HUES48 (cell line): ENCODE measurements at regions not wholly inside any gene's neighbourhood (a gene's known extent, or its start where the extent isn't known, plus 50 kb on each side); places are given as distances from the start of the nearest gene placed in this dataset.

Source experiments
- H3K27ac ChIP-seq: one replicate; pipeline ENCODE4 v1.7.0; 2013; ENCODE audit warnings: low read depth, low read length, inconsistent platforms
- H3K27me3 ChIP-seq: 2 replicates; pipeline ENCODE4 v1.6.1; 2013; ENCODE audit warnings: mild to moderate bottlenecking, low read length; ENCODE audit not compliant: control insufficient read depth, insufficient read depth
- H3K36me3 ChIP-seq: 2 replicates; pipeline ENCODE4 v1.6.1; 2013; ENCODE audit warnings: low read length; ENCODE audit not compliant: control insufficient read depth, insufficient read depth
- H3K4me1 ChIP-seq: 2 replicates; pipeline ENCODE4 v1.6.1; 2013; ENCODE audit warnings: mild to moderate bottlenecking, low read length; ENCODE audit not compliant: control insufficient read depth, insufficient read depth
- H3K4me3 ChIP-seq: 2 replicates; pipeline ENCODE4 v1.5.1; 2013; ENCODE audit warnings: mild to moderate bottlenecking, low read depth, low read length
- H3K9ac ChIP-seq: 2 replicates; pipeline ENCODE4 v1.6.1; 2013; ENCODE audit warnings: mild to moderate bottlenecking, low read depth, low read length, moderate library complexity
- H3K9me3 ChIP-seq: 2 replicates; pipeline ENCODE4 v1.6.1; 2013; ENCODE audit warnings: low read length; ENCODE audit not compliant: control insufficient read depth, insufficient read depth

DNA sequence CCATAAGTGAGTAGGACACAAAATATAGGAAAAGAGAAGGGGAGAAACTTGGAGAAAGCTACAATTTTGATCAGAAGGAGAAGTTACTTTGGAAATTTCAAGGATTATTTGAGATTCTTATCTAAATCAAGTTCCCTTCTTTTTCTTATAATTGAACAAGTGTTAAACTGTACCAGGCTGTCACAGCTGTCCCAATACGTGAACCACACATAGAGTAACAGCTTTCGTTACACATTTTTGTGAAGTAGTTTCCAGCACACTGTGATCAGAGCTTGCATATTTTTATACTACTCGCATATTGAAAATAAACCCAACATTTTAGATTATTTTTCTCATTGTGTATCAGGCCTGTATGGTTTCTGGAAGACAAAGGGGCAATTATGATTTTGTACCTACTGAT is 412.8 kb upstream of the PSMD7 start:
- no peak overlapping the region for H3K4me3 ChIP-seq
- H3K4me1 ChIP-seq = peaks cover 10% of the 10 kb centered on the region
- H3K9ac ChIP-seq = no peak overlapping the region
- no peak overlapping the region for H3K27ac ChIP-seq
- no peaks in the 10 kb centered on the region for H3K27me3 ChIP-seq
- no peaks in the 10 kb centered on the region for H3K36me3 ChIP-seq
- H3K9me3 ChIP-seq = no peaks in the 10 kb centered on the region

DNA sequence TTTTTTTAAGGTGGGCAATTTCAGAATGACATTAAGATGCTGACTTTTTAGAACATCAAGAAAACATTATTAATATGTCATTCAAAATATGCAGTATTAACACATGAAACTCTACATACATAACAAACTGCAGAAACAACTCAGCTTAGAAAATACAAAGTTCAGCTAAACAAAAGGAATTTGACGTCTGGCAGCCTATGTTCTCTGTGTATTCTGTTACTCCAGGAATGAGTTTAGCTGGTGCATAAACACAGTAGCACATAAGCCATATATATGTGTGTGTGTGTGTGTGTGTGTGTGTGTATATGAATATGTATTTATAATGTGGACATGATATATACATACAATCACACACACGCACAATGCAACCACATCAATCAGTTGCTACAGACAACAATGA is 413.5 kb upstream of the PSMD7 start:
- Histone ChIP-seq H3K4me3 (no peak overlapping the region), H3K4me1 (peaks cover 6% of the 10 kb centered on the region), H3K27me3 (no peaks in the 10 kb centered on the region), H3K27ac (no peak overlapping the region), H3K36me3 (no peaks in the 10 kb centered on the region), H3K9ac (no peak overlapping the region), H3K9me3 (no peaks in the 10 kb centered on the region)

DNA sequence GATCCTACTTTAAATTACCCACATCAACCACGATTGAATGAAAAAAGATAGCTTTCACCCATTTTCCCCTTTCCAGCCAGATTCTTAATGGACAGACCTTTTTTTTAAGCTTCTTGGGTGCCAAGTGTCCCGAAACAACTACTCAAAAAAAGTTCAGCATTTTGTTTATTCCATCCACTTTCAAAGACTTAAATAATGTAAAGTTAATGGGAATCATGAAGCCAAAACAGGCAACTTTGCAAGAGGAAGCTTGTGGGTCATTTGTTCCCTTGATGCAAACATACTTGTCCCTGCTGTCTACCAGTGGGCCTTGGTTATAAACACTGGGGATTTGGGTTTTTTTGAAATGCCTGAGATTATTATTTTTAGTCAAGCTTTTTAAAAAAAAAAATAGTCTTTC is 414.0 kb upstream of the PSMD7 start:
- H3K9ac ChIP-seq = no peak overlapping the region
- no peaks in the 10 kb centered on the region for H3K9me3 ChIP-seq
- H3K4me1 ChIP-seq = peaks cover 1% of the 10 kb centered on the region; the same call in 1 of the 2 replicates
- H3K36me3 ChIP-seq = no peaks in the 10 kb centered on the region
- H3K27me3 ChIP-seq = no peaks in the 10 kb centered on the region
- H3K27ac ChIP-seq = no peak overlapping the region
- no peak overlapping the region for H3K4me3 ChIP-seq

DNA sequence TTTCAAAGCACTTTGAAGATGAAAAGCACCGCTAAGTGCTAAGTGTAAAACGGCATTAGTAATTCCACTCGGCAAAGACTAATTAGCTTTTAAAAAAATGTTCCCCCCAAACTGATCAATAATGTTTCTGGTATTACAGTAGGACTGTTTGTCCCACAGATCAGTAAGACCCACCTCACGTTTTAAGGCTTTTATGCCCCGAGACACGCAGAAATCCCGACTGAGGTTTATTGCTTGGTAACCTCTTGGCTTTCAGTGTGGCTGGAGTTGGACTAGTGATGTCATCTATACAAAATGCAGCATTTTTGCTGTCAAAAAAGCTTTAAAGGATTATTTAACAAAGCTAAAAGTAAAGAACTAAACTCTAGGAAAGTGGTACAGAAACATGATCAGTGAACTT is 414.6 kb upstream of the PSMD7 start:
- Histone ChIP-seq H3K27me3 (no peaks in the 10 kb centered on the region), H3K4me1 (0 out of 2 replicates have a peak, but pooled peaks cover 4% of the 10 kb centered on the region), H3K9me3 (no peaks in the 10 kb centered on the region), H3K9ac (no peak overlapping the region), H3K4me3 (no peak overlapping the region), H3K36me3 (no peaks in the 10 kb centered on the region), H3K27ac (no peak overlapping the region)

DNA sequence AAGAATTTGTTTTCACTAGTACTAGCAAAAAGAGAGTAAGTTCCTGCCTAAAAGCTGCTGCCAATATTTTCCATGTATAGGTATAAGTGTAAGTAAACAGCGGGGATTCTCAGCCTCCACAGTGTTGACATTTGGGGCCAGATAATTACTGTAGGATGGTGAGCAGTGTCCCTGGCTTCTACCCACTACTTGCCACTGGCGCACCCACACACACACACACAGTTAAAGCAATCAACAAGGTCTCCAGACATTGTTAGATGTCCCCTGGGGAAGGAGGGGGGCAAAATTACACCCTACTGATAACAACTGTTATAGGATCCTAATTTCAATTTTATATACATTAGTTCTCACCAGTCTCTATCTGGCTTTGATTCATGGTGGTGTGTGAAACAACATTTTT is 417.0 kb upstream of the PSMD7 start:
- Histone ChIP-seq H3K9me3 (no peaks in the 10 kb centered on the region), H3K9ac (no peak overlapping the region), H3K4me1 (peaks cover 15% of the 10 kb centered on the region), H3K27ac (no peak overlapping the region), H3K27me3 (no peaks in the 10 kb centered on the region), H3K4me3 (no peak overlapping the region), H3K36me3 (no peaks in the 10 kb centered on the region)

DNA sequence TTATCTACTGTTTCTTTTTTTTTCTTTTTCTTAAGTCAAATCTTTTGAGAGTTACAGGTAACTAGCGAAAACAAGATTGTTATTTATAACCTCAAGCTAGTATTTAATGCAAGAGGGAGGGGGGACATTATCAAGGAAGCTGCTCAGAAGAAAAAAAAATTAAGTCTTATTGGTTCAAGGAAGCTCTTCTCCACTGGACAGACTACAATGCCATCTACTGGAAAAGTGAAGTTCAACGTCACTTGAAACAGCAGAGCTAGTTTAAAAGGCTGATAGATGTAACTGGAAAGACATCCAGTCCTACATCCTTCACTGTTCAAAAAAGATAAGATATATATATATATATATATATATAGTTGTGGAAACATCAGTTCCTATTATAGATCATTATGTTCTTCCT is 418.0 kb upstream of the PSMD7 start:
- H3K36me3 ChIP-seq = no peaks in the 10 kb centered on the region
- H3K4me1 ChIP-seq = peaks cover 15% of the 10 kb centered on the region
- no peaks in the 10 kb centered on the region for H3K9me3 ChIP-seq
- no peak overlapping the region for H3K27ac ChIP-seq
- no peak overlapping the region for H3K4me3 ChIP-seq
- no peaks in the 10 kb centered on the region for H3K27me3 ChIP-seq
- no peak overlapping the region for H3K9ac ChIP-seq

DNA sequence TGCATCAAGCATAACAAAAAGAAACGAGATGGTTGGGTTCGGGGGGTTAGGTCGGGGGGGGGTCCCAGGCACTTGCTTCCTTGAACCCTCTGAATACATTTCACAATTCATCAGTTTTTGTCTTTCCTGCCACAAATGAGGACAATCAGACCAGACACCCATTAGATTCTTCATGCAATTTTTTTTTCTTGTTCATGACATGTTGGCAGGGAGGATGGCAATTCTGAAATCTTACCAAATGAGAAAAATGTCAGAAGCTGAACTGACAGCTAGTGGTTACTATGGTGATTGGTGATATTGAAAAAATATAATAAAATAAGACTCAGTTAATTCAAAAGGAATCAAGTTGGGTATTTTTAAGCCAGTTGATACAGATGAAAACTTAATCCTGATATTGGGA is 419.5 kb upstream of the PSMD7 start:
- no peak overlapping the region for H3K9ac ChIP-seq
- peaks cover 15% of the 10 kb centered on the region for H3K4me1 ChIP-seq
- H3K27me3 ChIP-seq = no peaks in the 10 kb centered on the region
- H3K9me3 ChIP-seq = no peaks in the 10 kb centered on the region
- H3K36me3 ChIP-seq = no peaks in the 10 kb centered on the region
- H3K27ac ChIP-seq = no peak overlapping the region
- H3K4me3 ChIP-seq = no peak overlapping the region

DNA sequence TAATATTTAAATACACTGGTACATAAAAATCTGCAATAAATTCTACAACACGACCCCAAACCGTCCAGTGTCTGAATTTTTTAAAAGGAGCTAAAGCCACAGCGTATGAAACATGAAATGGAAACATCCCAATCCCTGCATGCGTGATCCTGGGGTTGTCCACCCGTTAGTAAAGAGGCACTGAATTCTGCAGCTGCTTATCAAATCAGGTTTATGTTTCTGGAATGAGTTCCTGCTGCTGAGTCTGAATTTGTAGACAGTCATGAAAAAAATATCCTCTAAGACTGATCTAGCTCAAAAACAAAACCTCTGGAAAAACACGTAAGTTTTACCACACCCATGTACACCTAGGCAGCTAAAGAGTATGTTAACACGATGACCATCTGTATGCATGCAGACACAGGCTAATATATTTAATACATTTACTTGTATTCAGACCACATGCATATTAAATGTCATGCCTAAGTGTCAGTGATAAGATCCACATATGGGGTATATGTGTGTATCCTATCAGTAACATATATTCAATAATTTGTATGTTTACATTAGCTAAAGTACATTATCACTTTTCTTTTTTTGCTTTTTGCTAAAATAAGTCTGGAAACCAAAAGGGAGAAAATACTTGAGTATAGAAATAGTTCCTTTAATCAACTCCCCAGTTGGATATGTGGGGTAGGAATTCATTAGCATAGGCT is 420.5 kb upstream of the PSMD7 start:
- H3K9ac ChIP-seq = no peak overlapping the region
- no peaks in the 10 kb centered on the region for H3K36me3 ChIP-seq
- H3K4me3 ChIP-seq = no peak overlapping the region
- H3K9me3 ChIP-seq = no peaks in the 10 kb centered on the region
- no peaks in the 10 kb centered on the region for H3K27me3 ChIP-seq
- no peak overlapping the region for H3K27ac ChIP-seq
- peaks cover 15% of the 10 kb centered on the region for H3K4me1 ChIP-seq

DNA sequence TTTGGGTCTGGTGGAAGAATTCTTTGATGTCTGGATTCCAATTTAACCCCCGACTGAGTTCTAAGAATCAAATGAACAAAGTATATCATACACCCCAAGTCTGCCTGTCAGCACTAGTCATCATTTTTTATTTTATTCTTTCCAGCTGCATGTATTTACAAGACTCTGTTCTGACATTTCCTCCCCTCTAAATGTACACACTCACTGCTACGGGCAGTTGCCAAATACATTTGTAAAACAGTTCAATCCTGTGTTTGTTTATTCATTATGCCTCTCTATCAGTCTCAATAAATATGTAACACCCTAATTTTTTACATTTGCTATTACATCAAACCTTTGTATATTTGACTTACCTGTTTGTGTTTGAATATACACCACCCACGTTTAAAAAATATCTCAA is 422.3 kb upstream of the PSMD7 start:
- H3K4me3 ChIP-seq = no peak overlapping the region
- no peak overlapping the region for H3K9ac ChIP-seq
- peaks cover 15% of the 10 kb centered on the region for H3K4me1 ChIP-seq
- no peak overlapping the region for H3K27ac ChIP-seq
- H3K27me3 ChIP-seq = no peaks in the 10 kb centered on the region
- H3K36me3 ChIP-seq = no peaks in the 10 kb centered on the region
- H3K9me3 ChIP-seq = no peaks in the 10 kb centered on the region

DNA sequence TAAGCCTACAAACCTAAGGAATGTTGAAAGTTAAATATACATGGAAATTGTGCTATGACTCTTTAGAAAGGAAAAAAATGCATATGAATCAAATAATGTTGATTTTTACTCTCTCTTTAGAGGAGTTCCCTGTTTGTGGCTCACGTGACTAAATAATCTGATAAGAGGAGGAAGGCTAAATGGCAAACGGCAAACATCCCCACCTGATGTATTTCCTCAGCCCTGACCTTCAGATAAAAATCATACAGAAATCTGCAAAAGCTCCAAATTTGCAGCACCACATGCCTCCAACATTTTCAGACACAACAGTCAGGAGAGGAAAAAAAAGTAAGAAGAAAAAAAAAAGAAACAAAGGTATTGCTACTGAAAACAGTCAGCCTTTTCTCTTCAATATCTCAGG is 423.0 kb upstream of the PSMD7 start:
- H3K4me1 ChIP-seq = peaks cover 15% of the 10 kb centered on the region
- H3K4me3 ChIP-seq = no peak overlapping the region
- H3K36me3 ChIP-seq = no peaks in the 10 kb centered on the region
- H3K27me3 ChIP-seq = no peaks in the 10 kb centered on the region
- no peak overlapping the region for H3K9ac ChIP-seq
- H3K27ac ChIP-seq = no peak overlapping the region
- no peaks in the 10 kb centered on the region for H3K9me3 ChIP-seq

DNA sequence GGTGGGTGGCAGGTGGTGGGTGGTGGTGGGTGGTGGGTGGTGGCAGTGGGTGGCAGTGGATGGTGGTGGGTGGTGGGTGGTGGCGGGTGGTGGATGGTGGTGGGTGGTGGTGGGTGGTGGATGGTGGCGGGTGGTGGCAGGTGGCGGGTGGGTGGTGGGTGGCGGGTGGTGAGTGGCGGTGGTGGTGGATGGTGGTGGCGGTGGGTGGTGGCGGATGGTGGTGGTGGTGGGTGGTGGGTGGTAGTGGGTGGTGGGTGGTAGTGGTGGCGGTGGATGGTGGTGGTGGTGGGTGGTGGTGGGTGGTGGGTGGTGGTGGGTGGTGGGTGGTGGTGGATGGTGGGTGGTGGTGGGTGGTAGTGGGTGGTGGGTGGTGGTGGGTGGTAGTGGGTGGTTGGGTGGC is 423.8 kb upstream of the PSMD7 start:
- Histone ChIP-seq H3K27ac (no peak overlapping the region), H3K9me3 (no peaks in the 10 kb centered on the region), H3K27me3 (no peaks in the 10 kb centered on the region), H3K4me1 (peaks cover 15% of the 10 kb centered on the region), H3K4me3 (no peak overlapping the region), H3K36me3 (no peaks in the 10 kb centered on the region), H3K9ac (no peak overlapping the region)
